WI38 (cell line): ENCODE measurements at regions not wholly inside any gene's neighbourhood (a gene's known extent, or its start where the extent isn't known, plus 50 kb on each side); places are given as distances from the start of the nearest gene placed in this dataset.

Experiments
- H3K4me3 ChIP-seq: 2 replicates; pipeline ENCODE4 v1.5.1; 2011; ENCODE audit warnings: low read depth, mild to moderate bottlenecking, control low read depth, low read length
- CTCF ChIP-seq: IDR thresholded peaks from 2 replicates; pipeline ENCODE4 v1.5.1; 2012; ENCODE audit warnings: low read depth, mild to moderate bottlenecking, control low read depth, low read length

- H3K4me3 ChIP-seq: no peak overlapping the region
- TF ChIP-seq CTCF: no peak
Observed at GRCh38 chr2:35783723-35784122, 571.9 kb upstream of the CRIM1 start.

GRCh38 chr2:35741556-35741955, 614.0 kb upstream of the CRIM1 start:
- no peak overlapping the region for H3K4me3 ChIP-seq
- TF ChIP-seq CTCF: no peak

GRCh38 chr2:35731674-35732073, 623.9 kb upstream of the CRIM1 start:
- H3K4me3 ChIP-seq: no peak overlapping the region
- no peak for TF ChIP-seq CTCF

- no peak overlapping the region for H3K4me3 ChIP-seq
- TF ChIP-seq CTCF: no peak
Observed at GRCh38 chr2:35714883-35715282, 640.7 kb upstream of the CRIM1 start.

GRCh38 chr2:35708411-35708923, 647.1 kb upstream of the CRIM1 start:
- no peak for TF ChIP-seq CTCF
- H3K4me3 ChIP-seq: no peak overlapping the region

GRCh38 chr2:35688309-35688708, 667.3 kb upstream of the CRIM1 start:
- no peak for TF ChIP-seq CTCF
- H3K4me3 ChIP-seq: no peak overlapping the region

- no peak for TF ChIP-seq CTCF
- H3K4me3 ChIP-seq: no peak overlapping the region
Observed at GRCh38 chr2:35651688-35652323, 703.8 kb upstream of the CRIM1 start.
